CD14-positive monocyte (primary cell): ENCODE measurements at regions not wholly inside any gene's neighbourhood (a gene's known extent, or its start where the extent isn't known, plus 50 kb on each side); places are given as distances from the start of the nearest gene placed in this dataset.
"Not testable (repeated sequence)": the region's sequence is repeated elsewhere in the genome, so short reads cannot be mapped to it uniquely, and the experiment has no call there.

Experiments
- DNase-seq, 3 donors: peaks; one replicate each; pipeline ENCODE4 v3.0.0-alpha.2; 2011 to 2022
- H2AFZ ChIP-seq: 2 replicates; pipeline ENCODE4 v1.6.0; 2012; ENCODE audit warnings: mild to moderate bottlenecking, low read depth, low read length, inconsistent platforms; ENCODE audit not compliant: insufficient read depth, poor library complexity, severe bottlenecking
- H3K27ac ChIP-seq, 2 donors: 1 replicate in 1 of 2; 2 replicates in 1 of 2; pipeline ENCODE4 v1.5.1; 2012 to 2013; ENCODE audit warnings: low read length in 2 of 2, control low read depth in 1 of 2, inconsistent platforms in 1 of 2, low read depth in 1 of 2, mild to moderate bottlenecking in 1 of 2
- H3K27me3 ChIP-seq, 2 donors: one replicate each; pipeline versions ENCODE4 v1.6.0 to v1.6.1; 2011 to 2013; ENCODE audit warnings: low read length in 2 of 2; ENCODE audit not compliant: control insufficient read depth in 2 of 2, insufficient read depth in 2 of 2
- H3K36me3 ChIP-seq, 2 donors: replicated peaks in 1 of 2; 1 replicate in 1 of 2; 2 replicates in 1 of 2; pipeline versions ENCODE4 v1.5.1 to v1.6.1; 2012 to 2013; ENCODE audit warnings: low read length in 2 of 2, control low read depth in 1 of 2, inconsistent platforms in 1 of 2, mild to moderate bottlenecking in 1 of 2; ENCODE audit not compliant: insufficient read depth in 2 of 2, control insufficient read depth in 1 of 2
- H3K4me1 ChIP-seq, 2 donors: 1 replicate in 1 of 2; 2 replicates in 1 of 2; pipeline versions ENCODE4 v1.5.1 to v1.6.1; 2012 to 2013; ENCODE audit warnings: low read length in 2 of 2, control low read depth in 1 of 2, inconsistent platforms in 1 of 2, mild to moderate bottlenecking in 1 of 2, moderate library complexity in 1 of 2; ENCODE audit not compliant: insufficient read depth in 2 of 2, control insufficient read depth in 1 of 2
- H3K4me2 ChIP-seq: replicated peaks from 2 replicates; pipeline ENCODE3; 2012; ENCODE audit warnings: low read length, moderate library complexity, mild to moderate bottlenecking; ENCODE audit not compliant: poor library complexity, severe bottlenecking; ENCODE audit errors: extremely low read depth
- H3K4me3 ChIP-seq, 3 experiments: fragments of 200-600 bp in 1 of 3; sonication (generic) in 1 of 3; replicated peaks in 1 of 3; 1 replicate in 2 of 3; 2 replicates in 1 of 3; pipeline ENCODE4 v1.5.1; 2011 to 2013; ENCODE audit warnings: low read length in 3 of 3, mild to moderate bottlenecking in 3 of 3, control low read depth in 2 of 3, low read depth in 2 of 3, inconsistent platforms in 1 of 3, moderate library complexity in 1 of 3
- H3K79me2 ChIP-seq: 2 replicates; pipeline ENCODE4 v1.6.0; 2012; ENCODE audit warnings: mild to moderate bottlenecking, control low read depth, inconsistent platforms, low read length, moderate library complexity; ENCODE audit not compliant: insufficient read depth
- H3K9ac ChIP-seq: 2 replicates; pipeline ENCODE4 v1.6.0; 2017; ENCODE audit warnings: low read length, mild to moderate bottlenecking; ENCODE audit not compliant: insufficient read depth, poor library complexity, severe bottlenecking
- H3K9me3 ChIP-seq, 2 donors: replicated peaks in 1 of 2; 1 replicate in 1 of 2; 2 replicates in 1 of 2; pipeline versions ENCODE4 v1.5.1 to v1.6.1; 2012 to 2013; ENCODE audit warnings: low read length in 2 of 2, control low read depth in 1 of 2; ENCODE audit not compliant: control insufficient read depth in 1 of 2, insufficient read depth in 1 of 2
- H4K20me1 ChIP-seq: 2 replicates; pipeline ENCODE4 v1.6.0; 2012; ENCODE audit warnings: mild to moderate bottlenecking, low read length, control low read depth, moderate library complexity; ENCODE audit not compliant: insufficient read depth
- H3K27ac Mint-ChIP-seq, 7 donors: one replicate each; pipeline ENCODE4 v1.8.0; 2020; ENCODE audit warnings: mild to moderate bottlenecking in 7 of 7, mixed read lengths in 7 of 7, moderate library complexity in 6 of 7, inconsistent platforms in 2 of 7
- H3K27me3 Mint-ChIP-seq, 3 donors: one replicate each; pipeline ENCODE4 v1.8.0; 2021 to 2022; ENCODE audit warnings: low read depth in 3 of 3, mild to moderate bottlenecking in 3 of 3, mixed read lengths in 3 of 3, moderate library complexity in 3 of 3, inconsistent platforms in 1 of 3
- H3K36me3 Mint-ChIP-seq, 2 donors: one replicate each; pipeline ENCODE4 v1.8.0; 2020; ENCODE audit warnings: mixed read lengths in 2 of 2, inconsistent platforms in 1 of 2, mild to moderate bottlenecking in 1 of 2
- H3K4me1 Mint-ChIP-seq: one replicate; pipeline ENCODE4 v1.8.0; 2020; ENCODE audit warnings: mild to moderate bottlenecking, mixed read lengths
- H3K4me3 Mint-ChIP-seq, 2 donors: one replicate each; pipeline ENCODE4 v1.8.0; 2020; ENCODE audit warnings: mild to moderate bottlenecking in 2 of 2, mixed read lengths in 2 of 2, moderate library complexity in 1 of 2
- H3K9me3 Mint-ChIP-seq, 7 donors: one replicate each; pipeline ENCODE4 v1.8.0; 2020 to 2022; ENCODE audit warnings: mixed read lengths in 7 of 7, mild to moderate bottlenecking in 6 of 7, moderate library complexity in 6 of 7, inconsistent platforms in 2 of 7
- WGBS: methylation state at CpG from one replicate; pipeline ENCODE4 v1.1.5; 2013; ENCODE audit warnings: missing lambda C conversion rate; ENCODE audit not compliant: insufficient coverage; 5-methylcytosine and 5-hydroxymethylcytosine counted together
- intact Hi-C, 2 donors: fragments of 100-400 bp; cut with micrococcal nuclease; formaldehyde crosslinking; loops; one replicate each; pipeline versions ENCODE4 v1.15.0 to v1.15.1; 2023
- TF ChIP-seq, protein P1 (sequence below): fragments of 200-600 bp; IDR thresholded peaks from one replicate; pipeline ENCODE4 v1.8.0; 2022; ENCODE audit warnings: antibody characterized with exemption, mild to moderate bottlenecking

DNA sequence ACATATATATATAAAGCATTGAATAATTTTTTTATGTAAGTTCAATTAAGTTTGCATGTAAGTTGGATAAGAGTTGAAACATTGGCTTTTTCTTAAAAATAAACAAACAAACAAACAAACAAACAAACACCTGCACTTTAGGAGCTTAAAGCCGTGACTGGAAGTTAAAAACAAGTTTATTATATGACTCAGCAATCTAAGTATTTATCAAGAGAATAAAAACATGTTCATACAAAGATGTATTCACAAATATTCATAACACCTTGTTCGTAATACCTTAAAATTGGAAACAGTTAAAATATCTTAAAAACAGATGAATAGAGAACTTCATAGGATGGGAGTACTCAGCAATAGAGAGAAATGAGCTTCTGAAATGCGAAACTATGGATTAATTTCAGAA lies 61.5 kb upstream of the ANXA1 start:
- H3K4me3 ChIP-seq = no peak overlapping the region
- Mint-ChIP-seq H3K4me1 (peaks cover 5% of the 10 kb centered on the region), H3K4me3 (no peak overlapping the region), H3K27me3 (no peaks in the 10 kb centered on the region), H3K27ac (no peak overlapping the region), H3K9me3 (no peaks in the 10 kb centered on the region), H3K36me3 (no peaks in the 10 kb centered on the region)
- no peaks in the 10 kb centered on the region for H3K27me3 ChIP-seq
- no peaks in the 10 kb centered on the region for H3K36me3 ChIP-seq
- no peak overlapping the region for H3K4me2 ChIP-seq
- H3K9ac ChIP-seq = no peak overlapping the region
- intact Hi-C loops = no loop called here
- TF ChIP-seq, protein P1, sequence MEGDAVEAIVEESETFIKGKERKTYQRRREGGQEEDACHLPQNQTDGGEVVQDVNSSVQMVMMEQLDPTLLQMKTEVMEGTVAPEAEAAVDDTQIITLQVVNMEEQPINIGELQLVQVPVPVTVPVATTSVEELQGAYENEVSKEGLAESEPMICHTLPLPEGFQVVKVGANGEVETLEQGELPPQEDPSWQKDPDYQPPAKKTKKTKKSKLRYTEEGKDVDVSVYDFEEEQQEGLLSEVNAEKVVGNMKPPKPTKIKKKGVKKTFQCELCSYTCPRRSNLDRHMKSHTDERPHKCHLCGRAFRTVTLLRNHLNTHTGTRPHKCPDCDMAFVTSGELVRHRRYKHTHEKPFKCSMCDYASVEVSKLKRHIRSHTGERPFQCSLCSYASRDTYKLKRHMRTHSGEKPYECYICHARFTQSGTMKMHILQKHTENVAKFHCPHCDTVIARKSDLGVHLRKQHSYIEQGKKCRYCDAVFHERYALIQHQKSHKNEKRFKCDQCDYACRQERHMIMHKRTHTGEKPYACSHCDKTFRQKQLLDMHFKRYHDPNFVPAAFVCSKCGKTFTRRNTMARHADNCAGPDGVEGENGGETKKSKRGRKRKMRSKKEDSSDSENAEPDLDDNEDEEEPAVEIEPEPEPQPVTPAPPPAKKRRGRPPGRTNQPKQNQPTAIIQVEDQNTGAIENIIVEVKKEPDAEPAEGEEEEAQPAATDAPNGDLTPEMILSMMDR = no peak
- no peaks in the 10 kb centered on the region for H3K9me3 ChIP-seq
- no peaks in the 10 kb centered on the region for H3K4me1 ChIP-seq
- WGBS = no CpG with 5 or more reads among the region's 3 CpGs
- H3K79me2 ChIP-seq = no peaks in the 10 kb centered on the region
- DNase-seq = no peak
- H2AFZ ChIP-seq = no peak overlapping the region
- no peak overlapping the region for H3K27ac ChIP-seq
- no peaks in the 10 kb centered on the region for H4K20me1 ChIP-seq

DNA sequence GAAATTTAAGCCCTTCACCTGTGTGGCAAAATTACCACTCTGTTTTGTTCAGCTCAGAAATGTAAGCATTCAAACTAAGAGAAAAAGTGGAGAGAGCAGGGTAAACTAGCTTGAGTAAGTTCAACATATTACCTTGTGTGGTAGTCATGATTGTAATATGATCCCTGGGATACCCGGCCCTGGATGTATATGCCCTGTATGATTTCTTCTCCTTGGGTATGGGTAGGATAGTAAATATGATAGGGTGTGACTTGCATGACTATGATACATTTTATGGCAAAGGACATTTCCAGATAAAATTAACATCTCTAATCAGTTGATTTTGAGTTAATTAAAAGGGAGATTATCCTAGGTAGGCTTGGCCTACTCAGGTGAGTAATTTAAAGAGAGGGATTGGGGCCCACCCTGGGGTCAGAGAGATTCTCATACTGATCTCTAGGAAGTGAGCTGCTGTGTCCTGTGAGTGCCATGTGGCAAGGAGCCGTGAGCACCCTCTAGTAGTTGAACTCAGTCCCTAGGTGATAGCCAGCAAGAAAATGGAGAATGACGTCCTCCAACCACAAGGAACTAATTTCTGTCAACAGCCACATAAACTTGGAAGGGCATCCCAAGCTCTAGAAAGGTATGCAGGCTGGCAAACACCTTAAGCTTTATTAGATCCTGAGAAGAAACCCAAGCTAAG lies 62.2 kb upstream of the ANXA1 start:
- intact Hi-C loops = loop anchor here in 1 of 2 donors (10.0 kb wide), 1 partner anchor 1045 kb away; no protein-coding TSS in a partner anchor

DNA sequence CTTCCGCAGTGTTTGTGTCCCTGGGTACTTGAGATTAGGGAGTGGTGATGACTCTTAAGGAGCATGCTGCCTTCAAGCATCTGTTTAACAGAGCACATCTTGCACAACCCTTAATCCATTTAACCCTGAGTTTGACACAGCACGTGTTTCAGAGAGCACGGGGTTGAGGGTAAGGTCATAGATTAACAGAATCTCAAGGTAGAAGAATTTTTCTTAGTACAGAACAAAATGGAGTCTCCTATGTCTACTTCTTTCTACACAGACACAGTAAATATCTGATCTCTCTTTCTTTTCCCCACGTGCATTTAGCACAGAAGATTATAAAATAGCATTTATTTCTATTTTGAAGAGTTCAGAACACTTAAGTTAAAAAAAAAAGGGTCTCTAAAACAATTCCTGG lies 63.8 kb upstream of the ANXA1 start:
- H3K9ac ChIP-seq, DNase-seq, H3K27me3 Mint-ChIP-seq, H4K20me1 ChIP-seq, H3K4me1 ChIP-seq, H3K9me3 Mint-ChIP-seq, H3K4me3 ChIP-seq, H3K9me3 ChIP-seq, H3K27ac Mint-ChIP-seq, H3K4me1 Mint-ChIP-seq, H3K27me3 ChIP-seq, H3K36me3 ChIP-seq, H3K4me3 Mint-ChIP-seq, H3K36me3 Mint-ChIP-seq, H3K27ac ChIP-seq, H3K4me2 ChIP-seq, H2AFZ ChIP-seq, H3K79me2 ChIP-seq: not testable (repeated sequence)
- no CpG with 5 or more reads among the region's 4 CpGs for WGBS
- intact Hi-C loops = loop anchor here in 1 of 2 donors (10.0 kb wide), 1 partner anchor 1043 kb away; no protein-coding TSS in a partner anchor

More for the DNA sequence above, 62.2 kb upstream of the ANXA1 start:
- no peaks in the 10 kb centered on the region for H3K79me2 ChIP-seq
- Mint-ChIP-seq H3K36me3 (no peaks in the 10 kb centered on the region), H3K27me3 (no peaks in the 10 kb centered on the region), H3K4me3 (no peak overlapping the region), H3K27ac (no peak overlapping the region), H3K4me1 (peaks cover 5% of the 10 kb centered on the region), H3K9me3 (no peaks in the 10 kb centered on the region)
- WGBS = 78% methylated on average over 2 of the region's 3 CpGs
- H3K4me1 ChIP-seq = no peaks in the 10 kb centered on the region
- no peaks in the 10 kb centered on the region for H4K20me1 ChIP-seq
- H3K36me3 ChIP-seq = no peaks in the 10 kb centered on the region
- no peaks in the 10 kb centered on the region for H3K9me3 ChIP-seq
- H2AFZ ChIP-seq = no peak overlapping the region
- H3K27me3 ChIP-seq = no peaks in the 10 kb centered on the region
- H3K9ac ChIP-seq = no peak overlapping the region
- no peak for DNase-seq
- no peak overlapping the region for H3K4me3 ChIP-seq
- TF ChIP-seq, protein P1 = no peak
- H3K4me2 ChIP-seq = no peak overlapping the region
- H3K27ac ChIP-seq = no peak overlapping the region
